H1 (cell line): ENCODE measurements at regions not wholly inside any gene's neighbourhood (a gene's known extent, or its start where the extent isn't known, plus 50 kb on each side); places are given as distances from the start of the nearest gene placed in this dataset.

ENCODE experiments used
- BACH1 ChIP-seq: IDR thresholded peaks from 2 replicates; pipeline ENCODE4 v1.6.1; 2012; ENCODE audit warnings: low read length, improper control_type of control experiment
- CREB1 ChIP-seq: IDR thresholded peaks from 2 replicates; pipeline ENCODE4 v1.6.1; 2012; ENCODE audit warnings: inconsistent platforms
- KDM1A ChIP-seq: fragments of 200-600, 300-600 bp; sonication (generic); IDR thresholded peaks from 2 replicates; pipeline ENCODE4 v1.7.1; 2016; ENCODE audit warnings: mild to moderate bottlenecking, low read length, borderline replicate concordance
- TAF1 ChIP-seq: IDR thresholded peaks from 2 replicates; pipeline ENCODE4 v1.6.1; 2011; ENCODE audit warnings: mild to moderate bottlenecking, low read depth, low read length
- TF ChIP-seq, protein P1 (sequence below): IDR thresholded peaks from 2 replicates; pipeline ENCODE4 v1.6.1; 2012; ENCODE audit warnings: low read length, inconsistent platforms
- TF ChIP-seq, protein P2 (sequence below): IDR thresholded peaks from 2 replicates; pipeline ENCODE4 v1.6.1; 2012; ENCODE audit warnings: inconsistent platforms
- TF ChIP-seq, protein P3 (sequence below): IDR thresholded peaks from 2 replicates; pipeline ENCODE4 v1.6.1; 2011; ENCODE audit warnings: low read depth, mild to moderate bottlenecking, low read length; ENCODE audit not compliant: insufficient read depth

DNA sequence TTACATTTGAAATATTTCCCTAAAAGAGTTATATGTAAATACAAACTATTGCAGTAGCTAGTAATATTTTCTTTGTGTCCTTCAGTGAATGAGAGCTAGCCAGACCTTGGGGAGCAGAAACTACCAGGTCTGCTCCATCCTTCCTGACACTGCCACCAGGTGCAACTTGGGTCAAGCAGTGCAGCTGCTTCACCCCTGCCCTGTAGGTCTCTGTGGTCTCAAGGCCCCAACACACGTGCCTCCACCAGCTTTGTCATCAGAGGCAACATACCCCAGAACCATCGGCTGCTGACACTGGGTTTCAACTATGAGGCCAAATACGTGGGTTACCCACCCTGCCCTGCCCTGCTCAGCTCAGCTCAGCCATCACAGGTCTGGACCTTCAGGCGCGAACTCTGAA lies 181.6 kb downstream of the FCRL5 start (continued):
- TF ChIP-seq, protein P1, sequence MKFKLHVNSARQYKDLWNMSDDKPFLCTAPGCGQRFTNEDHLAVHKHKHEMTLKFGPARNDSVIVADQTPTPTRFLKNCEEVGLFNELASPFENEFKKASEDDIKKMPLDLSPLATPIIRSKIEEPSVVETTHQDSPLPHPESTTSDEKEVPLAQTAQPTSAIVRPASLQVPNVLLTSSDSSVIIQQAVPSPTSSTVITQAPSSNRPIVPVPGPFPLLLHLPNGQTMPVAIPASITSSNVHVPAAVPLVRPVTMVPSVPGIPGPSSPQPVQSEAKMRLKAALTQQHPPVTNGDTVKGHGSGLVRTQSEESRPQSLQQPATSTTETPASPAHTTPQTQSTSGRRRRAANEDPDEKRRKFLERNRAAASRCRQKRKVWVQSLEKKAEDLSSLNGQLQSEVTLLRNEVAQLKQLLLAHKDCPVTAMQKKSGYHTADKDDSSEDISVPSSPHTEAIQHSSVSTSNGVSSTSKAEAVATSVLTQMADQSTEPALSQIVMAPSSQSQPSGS, result no peak
- TF ChIP-seq TAF1, result no peak
- TF ChIP-seq, protein P2, sequence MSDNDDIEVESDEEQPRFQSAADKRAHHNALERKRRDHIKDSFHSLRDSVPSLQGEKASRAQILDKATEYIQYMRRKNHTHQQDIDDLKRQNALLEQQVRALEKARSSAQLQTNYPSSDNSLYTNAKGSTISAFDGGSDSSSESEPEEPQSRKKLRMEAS, result no peak
- no peak for TF ChIP-seq KDM1A
- no peak for TF ChIP-seq BACH1
- TF ChIP-seq, protein P3, sequence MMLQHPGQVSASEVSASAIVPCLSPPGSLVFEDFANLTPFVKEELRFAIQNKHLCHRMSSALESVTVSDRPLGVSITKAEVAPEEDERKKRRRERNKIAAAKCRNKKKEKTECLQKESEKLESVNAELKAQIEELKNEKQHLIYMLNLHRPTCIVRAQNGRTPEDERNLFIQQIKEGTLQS, result no peak
- no peak for TF ChIP-seq CREB1
